ENCODE measurements at regions not wholly inside any gene's neighbourhood (a gene's known extent, or its start where the extent isn't known, plus 50 kb on each side); places are given as distances from the start of the nearest gene placed in this dataset.

- TF ChIP-seq, protein P1, sequence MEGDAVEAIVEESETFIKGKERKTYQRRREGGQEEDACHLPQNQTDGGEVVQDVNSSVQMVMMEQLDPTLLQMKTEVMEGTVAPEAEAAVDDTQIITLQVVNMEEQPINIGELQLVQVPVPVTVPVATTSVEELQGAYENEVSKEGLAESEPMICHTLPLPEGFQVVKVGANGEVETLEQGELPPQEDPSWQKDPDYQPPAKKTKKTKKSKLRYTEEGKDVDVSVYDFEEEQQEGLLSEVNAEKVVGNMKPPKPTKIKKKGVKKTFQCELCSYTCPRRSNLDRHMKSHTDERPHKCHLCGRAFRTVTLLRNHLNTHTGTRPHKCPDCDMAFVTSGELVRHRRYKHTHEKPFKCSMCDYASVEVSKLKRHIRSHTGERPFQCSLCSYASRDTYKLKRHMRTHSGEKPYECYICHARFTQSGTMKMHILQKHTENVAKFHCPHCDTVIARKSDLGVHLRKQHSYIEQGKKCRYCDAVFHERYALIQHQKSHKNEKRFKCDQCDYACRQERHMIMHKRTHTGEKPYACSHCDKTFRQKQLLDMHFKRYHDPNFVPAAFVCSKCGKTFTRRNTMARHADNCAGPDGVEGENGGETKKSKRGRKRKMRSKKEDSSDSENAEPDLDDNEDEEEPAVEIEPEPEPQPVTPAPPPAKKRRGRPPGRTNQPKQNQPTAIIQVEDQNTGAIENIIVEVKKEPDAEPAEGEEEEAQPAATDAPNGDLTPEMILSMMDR (IDR thresholded peaks at IDR 0.05), result no peak
- no peak for TF ChIP-seq POLR2A (IDR thresholded peaks at IDR 0.05)
These were observed 347.9 kb downstream of the FGF9 start for GRCh38 chr13:22018836-22019210.
